HUDEP-2 (cell line): ENCODE measurements at regions not wholly inside any gene's neighbourhood (a gene's known extent, or its start where the extent isn't known, plus 50 kb on each side); places are given as distances from the start of the nearest gene placed in this dataset.

Experiments used
- DNase-seq, 76 experiments: peaks; one replicate each; lab custom pipeline; 2025; ENCODE audit not compliant: unreplicated experiment in 76 of 76; lab: John Stamatoyannopoulos, UW

DNA sequence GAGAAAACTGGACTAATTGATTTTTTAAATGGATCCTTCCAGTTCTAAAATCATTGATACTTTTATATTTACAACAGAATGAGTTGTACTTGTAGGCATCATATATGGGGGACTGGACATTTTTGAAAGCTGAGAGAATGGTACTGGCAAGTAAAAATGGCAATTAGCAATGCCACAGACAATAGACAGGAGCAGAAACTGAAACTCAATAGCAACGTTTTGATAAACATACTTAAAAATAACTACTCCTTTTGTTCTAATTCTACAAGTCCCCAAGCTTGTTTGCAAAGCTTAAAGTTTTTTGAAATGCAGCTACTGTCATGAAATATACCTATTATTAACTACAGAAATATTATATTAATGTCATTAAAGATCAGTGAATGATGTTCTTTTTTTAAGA, 52.8 kb upstream of the FBXL7 start:
- no peak for DNase-seq

- no peak for DNase-seq
Observed at GRCh38 chr5:15446552-15446951, 53.4 kb upstream of the FBXL7 start.

- DNase-seq, result no peak
Observed at GRCh38 chr5:15442193-15442570, 57.8 kb upstream of the FBXL7 start.

GRCh38 chr5:15441433-15442192, 58.4 kb upstream of the FBXL7 start:
- DNase-seq, result no peak

DNA sequence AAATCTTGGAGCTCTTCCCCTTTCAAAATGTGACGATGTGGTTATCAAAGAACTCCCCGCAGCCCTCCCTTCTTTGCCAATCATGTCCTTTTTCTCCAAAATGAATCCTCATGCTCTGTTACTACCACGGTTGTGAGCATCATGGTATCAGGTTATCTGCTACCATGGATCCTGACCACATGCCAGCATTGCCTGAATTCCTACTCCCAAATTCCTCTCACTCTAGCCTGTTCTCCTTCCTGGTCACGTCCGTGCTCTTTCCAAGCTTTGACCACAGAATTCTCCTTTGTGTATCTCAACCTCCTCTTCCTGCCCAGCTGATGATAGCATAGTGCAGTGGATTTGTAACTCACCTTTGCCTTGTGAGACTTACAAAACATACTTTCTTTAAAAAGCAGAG, 59.5 kb upstream of the FBXL7 start:
- no peak for DNase-seq

- no peak for DNase-seq
Observed at GRCh38 chr5:15439801-15440200, 60.2 kb upstream of the FBXL7 start.

DNA sequence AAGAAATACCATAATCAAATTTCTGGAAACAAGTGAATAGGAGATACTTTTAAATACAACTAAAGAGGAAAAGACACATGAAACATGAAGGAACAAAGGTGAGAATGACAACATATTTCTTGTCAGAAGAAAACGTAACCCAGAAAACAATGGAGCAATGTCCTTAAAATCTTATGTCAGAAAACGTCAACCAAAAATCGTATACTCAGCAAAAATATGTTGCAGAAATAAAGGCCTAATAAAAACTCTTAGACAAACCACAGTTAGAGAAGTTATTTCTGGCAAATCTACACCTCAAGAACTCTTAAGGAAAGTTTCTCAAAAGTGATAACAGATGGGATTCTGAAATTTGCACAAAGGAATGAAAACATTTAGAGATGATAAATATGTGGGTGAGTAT, 66.3 kb upstream of the FBXL7 start:
- no peak for DNase-seq

GRCh38 chr5:15431923-15432322, 68.1 kb upstream of the FBXL7 start:
- no peak for DNase-seq

GRCh38 chr5:15425766-15426165, 74.2 kb upstream of the FBXL7 start:
- no peak for DNase-seq

GRCh38 chr5:15424769-15425168, 75.2 kb upstream of the FBXL7 start:
- DNase-seq, result no peak

DNA sequence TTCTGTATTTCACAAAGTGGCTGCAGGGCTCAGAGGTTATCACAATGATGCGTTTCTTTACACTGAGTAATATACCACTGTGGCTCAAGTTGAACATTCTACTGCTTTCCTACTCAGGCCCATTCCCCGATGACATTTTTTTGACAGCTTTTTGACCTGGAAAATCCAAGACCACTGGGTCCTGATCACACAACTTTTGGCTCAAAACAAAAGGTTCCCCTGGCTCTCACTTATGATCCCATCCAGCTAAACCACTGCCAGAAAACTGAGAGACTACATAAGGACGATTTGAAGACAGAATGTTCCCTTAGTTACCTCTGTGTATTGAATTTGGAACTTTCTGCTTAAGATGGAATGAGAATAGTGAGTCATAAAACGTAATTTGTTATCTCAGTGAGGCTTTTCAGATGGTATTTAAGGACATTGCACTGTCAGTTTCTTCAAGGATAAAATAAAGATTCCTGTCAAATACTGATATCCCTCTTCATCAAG, 78.0 kb upstream of the FBXL7 start:
- no peak for DNase-seq

GRCh38 chr5:15421381-15421780, 78.6 kb upstream of the FBXL7 start:
- no peak for DNase-seq

GRCh38 chr5:15420201-15420600, 79.8 kb upstream of the FBXL7 start:
- DNase-seq, result no peak

GRCh38 chr5:15417156-15417555, 82.8 kb upstream of the FBXL7 start:
- no peak for DNase-seq

DNA sequence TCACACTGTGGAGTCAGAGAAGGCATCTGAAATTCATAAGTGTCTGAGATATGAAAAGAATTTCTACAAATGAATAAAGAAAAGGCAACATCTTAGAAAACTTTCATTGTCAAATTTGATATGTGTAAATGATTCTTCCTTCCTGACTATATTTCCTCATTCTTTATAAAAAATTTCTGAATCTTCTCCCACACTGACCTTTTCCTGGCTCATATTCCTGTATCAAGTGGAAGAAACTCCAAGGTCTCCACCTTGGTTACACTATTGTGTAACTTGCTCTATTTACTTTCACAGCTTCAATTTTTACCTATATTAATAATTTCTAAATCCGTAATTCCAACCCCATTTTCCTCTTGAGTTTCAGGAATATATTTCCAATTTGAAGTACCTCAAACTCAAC, 93.5 kb upstream of the FBXL7 start:
- DNase-seq, result no peak

DNA sequence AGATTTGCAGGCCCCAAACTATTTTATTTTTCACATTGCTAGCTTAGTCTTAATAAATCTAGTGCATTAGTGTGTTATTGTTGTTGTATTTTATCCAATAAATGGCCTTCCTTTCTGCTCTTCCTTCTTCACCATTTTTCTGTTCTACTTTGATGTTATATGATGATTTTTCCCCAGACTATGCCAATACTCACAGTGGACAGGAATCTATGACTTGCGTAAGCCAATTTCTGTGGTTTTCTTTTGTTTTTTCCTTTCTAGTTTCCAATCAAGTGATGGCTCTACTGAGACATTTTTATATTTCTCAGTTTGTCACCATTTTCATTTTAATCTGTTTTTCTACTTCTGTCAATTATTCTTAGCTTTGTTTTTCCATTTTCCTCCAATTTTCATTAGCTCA, 106.8 kb upstream of the FBXL7 start:
- no peak for DNase-seq

DNA sequence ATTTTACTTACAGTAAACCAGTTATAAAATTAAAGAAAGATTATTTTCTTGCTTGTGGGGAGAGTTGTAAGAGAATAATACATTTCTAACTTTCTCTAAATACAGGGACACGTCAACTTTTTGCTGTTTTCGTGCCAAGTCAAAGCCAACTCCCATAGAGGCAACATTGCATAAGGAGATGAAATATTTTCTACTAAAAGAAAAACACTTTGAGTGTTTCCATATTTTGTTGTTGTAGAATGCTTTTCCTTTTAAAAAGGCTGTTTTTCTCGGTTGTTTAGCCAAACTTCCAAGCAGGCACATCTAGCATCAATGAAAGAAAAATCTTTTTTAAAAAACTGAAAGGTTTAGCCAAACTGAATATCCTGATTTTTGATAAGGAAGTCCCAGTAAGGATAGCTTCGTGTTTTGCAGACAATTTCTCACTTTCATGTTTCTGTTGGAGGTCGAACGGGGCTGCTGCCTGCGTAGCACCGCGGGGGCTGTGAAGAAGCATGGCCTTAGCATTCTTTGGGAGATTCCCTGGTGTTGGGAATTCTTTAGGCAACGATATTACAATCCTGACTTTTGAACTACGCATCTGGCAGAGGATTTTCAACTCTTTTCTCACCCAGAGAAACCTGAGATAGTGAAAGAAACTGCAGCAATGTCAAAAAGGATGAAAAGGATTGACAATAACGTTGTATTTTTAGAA, 108.1 kb upstream of the FBXL7 start:
- no peak for DNase-seq

- no peak for DNase-seq
Observed at GRCh38 chr5:15388866-15389265, 111.1 kb upstream of the FBXL7 start.

DNA sequence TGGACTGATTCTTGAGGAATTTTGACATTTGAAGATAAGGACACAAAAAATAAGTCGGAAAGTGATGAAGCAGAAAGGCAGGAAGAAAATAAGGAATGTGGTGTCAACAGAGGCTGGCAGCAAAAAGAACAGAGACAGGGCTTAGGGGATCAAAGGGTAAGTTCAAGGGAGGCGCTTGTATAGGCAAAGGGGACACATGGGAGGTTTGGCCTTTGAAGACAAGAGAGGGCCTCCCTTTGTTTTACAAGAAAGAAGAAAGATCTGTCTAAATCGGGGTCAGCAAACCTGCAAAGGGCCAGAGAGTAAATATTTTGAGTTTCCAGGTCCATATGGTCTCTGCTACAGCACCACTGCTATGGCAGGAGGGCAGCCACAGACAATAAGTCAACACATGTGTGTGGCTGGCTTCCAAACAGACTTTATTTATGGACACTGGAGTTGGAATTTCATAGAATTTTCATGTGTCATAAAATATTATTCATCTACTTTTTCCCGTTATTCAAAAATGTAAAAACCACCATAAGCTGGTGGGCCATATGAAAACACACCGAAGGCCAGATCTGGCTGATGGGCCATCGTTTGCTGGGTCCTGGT, 112.0 kb upstream of the FBXL7 start:
- DNase-seq, result no peak

- no peak for DNase-seq
Observed at GRCh38 chr5:15386122-15386521, 113.9 kb upstream of the FBXL7 start.

DNA sequence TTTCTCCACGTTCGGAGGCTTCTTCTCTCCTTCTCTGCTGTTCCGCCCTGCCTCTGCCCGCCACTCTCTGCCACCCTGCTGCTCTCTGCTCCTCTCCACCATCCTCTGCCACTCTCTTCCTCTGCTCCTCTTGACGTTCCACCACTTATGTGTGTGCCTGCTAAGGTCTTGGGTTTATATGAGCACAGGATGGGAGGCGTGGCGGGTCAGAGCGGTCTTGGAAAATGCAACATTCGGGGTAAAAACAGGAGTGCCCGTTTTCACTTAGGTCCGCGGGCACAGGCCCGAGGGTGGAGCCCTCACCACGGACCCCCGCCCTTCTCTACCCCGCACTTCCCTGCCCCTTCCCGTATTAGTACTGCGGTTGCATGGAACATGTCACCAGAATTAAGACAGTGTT, 114.4 kb upstream of the FBXL7 start:
- DNase-seq, result no peak

GRCh38 chr5:15385037-15385436, 114.9 kb upstream of the FBXL7 start:
- DNase-seq, result no peak
